Left lung (tissue), 4 donors: ENCODE measurements at regions not wholly inside any gene's neighbourhood (a gene's known extent, or its start where the extent isn't known, plus 50 kb on each side); places are given as distances from the start of the nearest gene placed in this dataset.
A peak's percentile ranks its signal among the peaks of the same experiment; 100 is the strongest.

Experiments used
- ATAC-seq: fragments of 200-7000 bp; cut with Tn5 transposase; one replicate; pipeline ENCODE4 v1.9.1; 2020; ENCODE audit warnings: moderate library complexity
- DNase-seq, 4 donors: peaks; one replicate each; pipeline ENCODE4 v3.0.0-alpha.2; 2013 to 2020
- H3K27ac ChIP-seq, 2 donors: fragments of 200-600 bp; sonication (generic) in 1 of 2; one replicate each; pipeline versions ENCODE4 v1.5.0 to v1.8.0; 2020 to 2021
- H3K27me3 ChIP-seq, 2 donors: fragments of 200-600 bp; sonication (generic) in 1 of 2; one replicate each; pipeline versions ENCODE4 v1.5.0 to v1.8.0; 2020 to 2021
- H3K36me3 ChIP-seq, 2 donors: fragments of 200-600 bp; sonication (generic) in 1 of 2; one replicate each; pipeline versions ENCODE4 v1.5.0 to v1.8.0; 2020 to 2021
- H3K4me1 ChIP-seq, 2 donors: fragments of 200-600 bp; one replicate each; pipeline ENCODE4 v1.8.0; 2021
- H3K4me3 ChIP-seq, 2 donors: fragments of 200-600 bp; sonication (generic) in 1 of 2; one replicate each; pipeline versions ENCODE4 v1.5.0 to v1.8.0; 2020 to 2021; ENCODE audit warnings: mild to moderate bottlenecking in 1 of 2
- H3K9me3 ChIP-seq, 2 donors: fragments of 200-600 bp; sonication (generic) in 1 of 2; one replicate each; pipeline versions ENCODE4 v1.5.0 to v1.8.0; 2020 to 2021
- CTCF ChIP-seq, 2 donors: fragments of 200-600 bp; sonication (generic) in 1 of 2; IDR thresholded peaks; one replicate each; pipeline versions ENCODE4 v1.5.0 to v1.8.0; 2021; ENCODE audit warnings: antibody characterized with exemption in 2 of 2
- intact Hi-C, 2 donors: fragments of 100-400 bp; cut with DNase I; formaldehyde crosslinking; loops; one replicate each; pipeline versions ENCODE4 v1.11.2 to v1.14.2; 2022
- donor health status: DM: no; HTN: yes; CAD: no.
- donor health status: DM: no; HTN: no; CAD: no.

DNA sequence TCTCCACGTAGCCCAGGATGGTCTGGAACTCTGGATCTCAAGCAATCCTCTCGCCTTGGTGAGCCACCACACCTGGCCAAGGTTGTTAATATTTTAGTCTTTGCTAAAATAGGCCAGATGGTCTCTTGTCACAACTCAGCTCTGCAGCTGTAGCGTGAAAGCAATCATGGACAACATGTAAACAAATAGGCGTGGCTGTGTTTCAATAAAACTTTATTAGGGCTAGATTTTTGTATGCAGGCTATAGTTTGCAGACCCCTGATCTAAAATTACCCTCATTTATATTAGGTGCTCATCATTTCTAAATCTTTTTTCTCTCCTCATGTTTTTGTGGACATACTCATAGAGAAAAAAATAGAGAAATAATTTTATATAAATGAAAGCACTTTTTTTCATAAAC is 72.1 kb upstream of the SLC28A3 start:
- Histone ChIP-seq H3K9me3 (peaks cover 0 to 1% of the 10 kb centered on the region in 2 donors), H3K4me1 (no peaks in the 10 kb centered on the region), H3K27me3 (no peaks in the 10 kb centered on the region), H3K4me3 (no peak overlapping the region), H3K36me3 (no peaks in the 10 kb centered on the region), H3K27ac (no peak overlapping the region)
- no peak for DNase-seq
- intact Hi-C loops, result no loop called here
- no peak for ATAC-seq
- no peak for TF ChIP-seq CTCF (IDR thresholded peaks at IDR 0.05)

- TF ChIP-seq CTCF (IDR thresholded peaks at IDR 0.05), result no peak
- ATAC-seq (no peak), DNase-seq (no peak)
- H3K4me1 ChIP-seq, result no peaks in the 10 kb centered on the region
- H3K27ac ChIP-seq, result no peak overlapping the region
- H3K9me3 ChIP-seq, result no peaks in the 10 kb centered on the region
- no peak overlapping the region for H3K4me3 ChIP-seq
- intact Hi-C loops, result no loop called here
- no peaks in the 10 kb centered on the region for H3K27me3 ChIP-seq
- no peaks in the 10 kb centered on the region for H3K36me3 ChIP-seq
Measured at GRCh38 chr9:84413301-84413700, 72.7 kb upstream of the SLC28A3 start.

DNA sequence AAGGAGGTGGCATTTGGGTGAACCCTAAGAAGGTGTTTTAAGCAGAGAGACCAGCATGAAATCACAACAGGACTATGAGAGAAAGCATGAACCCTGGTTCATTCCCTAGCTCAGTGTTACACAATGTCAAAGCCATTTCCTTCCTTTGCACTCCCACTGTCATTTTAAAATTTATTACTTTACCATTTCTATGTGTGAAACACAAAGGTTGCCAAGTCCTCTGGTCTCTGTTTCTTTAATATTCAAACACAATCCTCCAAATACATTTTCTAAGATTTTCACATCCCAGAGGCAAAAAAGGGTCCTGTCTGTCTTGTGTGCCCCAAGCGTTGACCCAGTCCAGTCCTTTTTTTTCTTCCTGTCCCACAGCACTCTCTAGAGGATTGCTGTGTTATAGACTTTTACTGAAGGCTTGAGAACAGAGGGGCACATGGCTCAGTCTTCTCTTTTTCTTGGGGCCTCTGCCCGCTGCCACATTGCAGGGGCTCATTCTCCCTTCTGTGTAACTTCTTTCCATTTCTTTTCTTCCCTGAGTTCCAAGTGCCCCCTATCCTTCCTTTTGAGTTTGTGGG is 78.6 kb upstream of the SLC28A3 start:
- Histone ChIP-seq H3K4me3 (no peak overlapping the region), H3K9me3 (peaks cover 0 to 12% of the 10 kb centered on the region in 2 donors), H3K27ac (no peak overlapping the region), H3K36me3 (no peaks in the 10 kb centered on the region), H3K4me1 (no peaks in the 10 kb centered on the region), H3K27me3 (no peaks in the 10 kb centered on the region)
- ATAC-seq (peak; percentile 44), DNase-seq (no peak)
- intact Hi-C loops, result no loop called here
- no peak for TF ChIP-seq CTCF (IDR thresholded peaks at IDR 0.05)

DNA sequence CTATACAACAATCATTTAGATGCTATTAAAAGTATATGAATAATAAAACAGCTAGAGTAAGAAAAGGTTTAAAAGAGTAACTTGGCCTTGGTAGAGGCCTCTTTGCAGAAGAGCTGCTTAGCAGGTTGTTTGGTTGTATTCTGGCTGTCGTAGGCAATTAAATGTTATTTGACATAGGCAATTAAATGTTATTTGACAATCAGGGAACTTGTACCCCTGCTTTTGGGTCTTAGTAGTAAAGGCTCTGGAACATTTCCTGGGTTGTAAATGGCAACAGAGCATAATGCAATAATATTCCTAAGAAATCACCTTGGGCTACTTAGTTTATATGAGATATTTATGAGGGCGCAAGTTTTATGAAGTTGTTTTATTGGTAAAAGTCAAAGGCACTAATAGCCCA is 84.4 kb upstream of the SLC28A3 start:
- no peaks in the 10 kb centered on the region for H3K4me1 ChIP-seq
- intact Hi-C loops, result no loop called here
- H3K9me3 ChIP-seq, result peaks cover 0 to 12% of the 10 kb centered on the region in 2 donors
- TF ChIP-seq CTCF (IDR thresholded peaks at IDR 0.05), result no peak
- H3K36me3 ChIP-seq, result no peaks in the 10 kb centered on the region
- no peak overlapping the region for H3K27ac ChIP-seq
- no peak for DNase-seq
- no peak overlapping the region for H3K4me3 ChIP-seq
- no peak for ATAC-seq
- no peaks in the 10 kb centered on the region for H3K27me3 ChIP-seq

- Histone ChIP-seq H3K4me1 (no peaks in the 10 kb centered on the region), H3K27me3 (no peaks in the 10 kb centered on the region), H3K9me3 (no peaks in the 10 kb centered on the region), H3K4me3 (no peak overlapping the region), H3K27ac (no peak overlapping the region), H3K36me3 (no peaks in the 10 kb centered on the region)
- no peak for DNase-seq
- TF ChIP-seq CTCF (IDR thresholded peaks at IDR 0.05), result no peak
- no peak for ATAC-seq
- intact Hi-C loops, result no loop called here
Measured at GRCh38 chr9:84432746-84433145, 92.2 kb upstream of the SLC28A3 start.
